ENCODE measurements at regions not wholly inside any gene's neighbourhood (a gene's known extent, or its start where the extent isn't known, plus 50 kb on each side); places are given as distances from the start of the nearest gene placed in this dataset.

DNA sequence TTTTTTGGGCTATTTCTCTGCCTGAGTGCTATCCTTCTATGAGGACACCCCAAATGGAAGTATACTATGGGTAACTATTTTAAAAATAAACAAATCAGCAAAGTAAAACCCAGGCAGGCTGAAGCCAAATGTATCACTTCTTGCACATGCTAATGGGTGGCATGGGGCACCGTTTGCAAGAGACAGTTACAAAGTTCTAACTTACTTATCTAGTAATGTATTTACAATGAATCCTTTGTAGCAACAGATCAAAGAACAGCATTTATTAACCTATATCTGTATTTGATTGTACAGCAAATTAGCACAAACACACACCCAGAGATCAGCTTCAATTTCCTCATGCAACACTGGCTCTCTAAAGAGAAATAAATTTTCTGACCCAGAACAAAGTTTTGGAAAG is 225.5 kb downstream of the ZNF674 start:
- TF ChIP-seq CTCF (IDR thresholded peaks at IDR 0.05) (no peak), POLR2AphosphoS5 (IDR thresholded peaks at IDR 0.05; ENCODE audit: low read depth, low read length) (no peak), REST (IDR thresholded peaks at IDR 0.05; ENCODE audit: insufficient read depth in 1 of 2, low read depth in 2 of 2, low read length in 1 of 2) (no peak)

All from Panc1 (cell line).